ENCODE measurements at regions not wholly inside any gene's neighbourhood (a gene's known extent, or its start where the extent isn't known, plus 50 kb on each side); places are given as distances from the start of the nearest gene placed in this dataset.

DNA sequence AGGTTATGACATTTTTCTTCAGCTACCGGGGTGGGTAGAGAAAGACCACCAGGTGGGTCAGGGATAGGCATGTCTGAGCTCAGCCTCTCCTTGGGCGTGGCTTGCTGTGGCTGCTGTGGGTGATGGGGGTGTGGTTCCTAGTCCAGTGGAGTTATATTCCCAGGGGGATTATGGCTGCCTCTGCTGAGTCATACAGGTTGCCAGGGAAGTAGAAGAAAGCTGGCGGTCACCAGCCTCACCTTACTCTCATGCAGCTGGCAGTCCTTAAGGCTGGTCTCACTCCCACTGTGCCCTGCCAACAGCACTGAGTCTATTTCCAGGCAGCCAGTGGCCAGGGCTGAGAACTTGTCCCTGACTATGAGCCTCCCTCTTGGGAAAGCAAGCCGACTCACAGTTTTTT lies 130.0 kb downstream of the SCP2D1 start:
- no peak for ATAC-seq
- Mint-ChIP-seq H3K4me3 (no peak overlapping the region), H3K4me1 (no peaks in the 10 kb centered on the region), H3K36me3 (peaks cover 3% of the 10 kb centered on the region), H3K27ac (no peak overlapping the region), H3K9me3 (peaks cover 28% of the 10 kb centered on the region), H3K27me3 (ENCODE audit: low read depth) (peaks cover 8% of the 10 kb centered on the region)
- ChIA-PET CTCF (no interaction called here), POLR2A (no interaction called here)
- TF ChIP-seq NFE2L1 (CRISPR knock-in tag; IDR thresholded peaks at IDR 0.05) (0 out of 2 replicates have a peak, but pooled peaks have one; percentile 21), FOXJ3 (CRISPR knock-in tag; IDR thresholded peaks at IDR 0.05; ENCODE audit: borderline replicate concordance) (no peak), ZNF219 (CRISPR knock-in tag; IDR thresholded peaks at IDR 0.05; ENCODE audit: borderline replicate concordance) (no peak)
- no peak for DNase-seq (ENCODE audit: low spot score)

DNA sequence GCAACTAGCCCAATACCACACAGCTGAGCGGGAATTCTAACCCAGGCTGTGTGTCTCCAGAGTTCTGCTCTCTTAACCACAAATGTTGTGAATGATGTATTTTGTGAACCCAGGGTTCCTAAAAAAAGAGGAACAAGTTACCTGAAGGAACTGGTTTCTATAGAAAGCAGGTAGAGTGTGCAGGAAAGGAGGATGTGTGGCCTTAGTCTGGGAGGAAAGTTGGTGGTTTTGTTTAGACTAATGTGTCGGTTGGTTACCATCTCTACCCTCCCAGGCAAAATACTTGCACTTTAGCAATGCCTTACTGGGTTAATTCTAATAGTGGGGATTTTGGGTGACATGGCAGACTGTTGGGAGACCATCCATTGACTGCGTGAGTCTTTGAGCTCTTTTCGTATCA lies 143.3 kb downstream of the SCP2D1 start:
- POLR2A ChIA-PET: no interaction called here
- Mint-ChIP-seq H3K4me1 (peaks cover 17% of the 10 kb centered on the region), H3K27me3 (ENCODE audit: low read depth) (no peaks in the 10 kb centered on the region), H3K27ac (no peak overlapping the region), H3K9me3 (peaks cover 5% of the 10 kb centered on the region), H3K4me3 (no peak overlapping the region), H3K36me3 (no peaks in the 10 kb centered on the region; the same call in 1 of the 2 replicates)
- DNase-seq (ENCODE audit: low spot score) (no peak), ATAC-seq (no peak; the same call in 1 of the 2 replicates)
- TF ChIP-seq, protein P1, sequence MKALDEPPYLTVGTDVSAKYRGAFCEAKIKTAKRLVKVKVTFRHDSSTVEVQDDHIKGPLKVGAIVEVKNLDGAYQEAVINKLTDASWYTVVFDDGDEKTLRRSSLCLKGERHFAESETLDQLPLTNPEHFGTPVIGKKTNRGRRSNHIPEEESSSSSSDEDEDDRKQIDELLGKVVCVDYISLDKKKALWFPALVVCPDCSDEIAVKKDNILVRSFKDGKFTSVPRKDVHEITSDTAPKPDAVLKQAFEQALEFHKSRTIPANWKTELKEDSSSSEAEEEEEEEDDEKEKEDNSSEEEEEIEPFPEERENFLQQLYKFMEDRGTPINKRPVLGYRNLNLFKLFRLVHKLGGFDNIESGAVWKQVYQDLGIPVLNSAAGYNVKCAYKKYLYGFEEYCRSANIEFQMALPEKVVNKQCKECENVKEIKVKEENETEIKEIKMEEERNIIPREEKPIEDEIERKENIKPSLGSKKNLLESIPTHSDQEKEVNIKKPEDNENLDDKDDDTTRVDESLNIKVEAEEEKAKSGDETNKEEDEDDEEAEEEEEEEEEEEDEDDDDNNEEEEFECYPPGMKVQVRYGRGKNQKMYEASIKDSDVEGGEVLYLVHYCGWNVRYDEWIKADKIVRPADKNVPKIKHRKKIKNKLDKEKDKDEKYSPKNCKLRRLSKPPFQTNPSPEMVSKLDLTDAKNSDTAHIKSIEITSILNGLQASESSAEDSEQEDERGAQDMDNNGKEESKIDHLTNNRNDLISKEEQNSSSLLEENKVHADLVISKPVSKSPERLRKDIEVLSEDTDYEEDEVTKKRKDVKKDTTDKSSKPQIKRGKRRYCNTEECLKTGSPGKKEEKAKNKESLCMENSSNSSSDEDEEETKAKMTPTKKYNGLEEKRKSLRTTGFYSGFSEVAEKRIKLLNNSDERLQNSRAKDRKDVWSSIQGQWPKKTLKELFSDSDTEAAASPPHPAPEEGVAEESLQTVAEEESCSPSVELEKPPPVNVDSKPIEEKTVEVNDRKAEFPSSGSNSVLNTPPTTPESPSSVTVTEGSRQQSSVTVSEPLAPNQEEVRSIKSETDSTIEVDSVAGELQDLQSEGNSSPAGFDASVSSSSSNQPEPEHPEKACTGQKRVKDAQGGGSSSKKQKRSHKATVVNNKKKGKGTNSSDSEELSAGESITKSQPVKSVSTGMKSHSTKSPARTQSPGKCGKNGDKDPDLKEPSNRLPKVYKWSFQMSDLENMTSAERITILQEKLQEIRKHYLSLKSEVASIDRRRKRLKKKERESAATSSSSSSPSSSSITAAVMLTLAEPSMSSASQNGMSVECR (CRISPR knock-in tag; IDR thresholded peaks at IDR 0.05; ENCODE audit: borderline replicate concordance): no peak
- TF ChIP-seq, protein P2, sequence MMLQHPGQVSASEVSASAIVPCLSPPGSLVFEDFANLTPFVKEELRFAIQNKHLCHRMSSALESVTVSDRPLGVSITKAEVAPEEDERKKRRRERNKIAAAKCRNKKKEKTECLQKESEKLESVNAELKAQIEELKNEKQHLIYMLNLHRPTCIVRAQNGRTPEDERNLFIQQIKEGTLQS (CRISPR knock-in tag; conservative IDR thresholded peaks at IDR 0.05): no peak
- no peak for TF ChIP-seq ZNF263 (CRISPR knock-in tag; IDR thresholded peaks at IDR 0.05; ENCODE audit: low read depth)
- TF ChIP-seq NR3C1 (CRISPR knock-in tag; conservative IDR thresholded peaks at IDR 0.05; ENCODE audit: low read depth): no peak
- TF ChIP-seq NR1H2 (CRISPR knock-in tag; IDR thresholded peaks at IDR 0.05): no peak
- TF ChIP-seq RELA (CRISPR knock-in tag; IDR thresholded peaks at IDR 0.05; ENCODE audit: borderline replicate concordance): no peak
- TF ChIP-seq, protein P3, sequence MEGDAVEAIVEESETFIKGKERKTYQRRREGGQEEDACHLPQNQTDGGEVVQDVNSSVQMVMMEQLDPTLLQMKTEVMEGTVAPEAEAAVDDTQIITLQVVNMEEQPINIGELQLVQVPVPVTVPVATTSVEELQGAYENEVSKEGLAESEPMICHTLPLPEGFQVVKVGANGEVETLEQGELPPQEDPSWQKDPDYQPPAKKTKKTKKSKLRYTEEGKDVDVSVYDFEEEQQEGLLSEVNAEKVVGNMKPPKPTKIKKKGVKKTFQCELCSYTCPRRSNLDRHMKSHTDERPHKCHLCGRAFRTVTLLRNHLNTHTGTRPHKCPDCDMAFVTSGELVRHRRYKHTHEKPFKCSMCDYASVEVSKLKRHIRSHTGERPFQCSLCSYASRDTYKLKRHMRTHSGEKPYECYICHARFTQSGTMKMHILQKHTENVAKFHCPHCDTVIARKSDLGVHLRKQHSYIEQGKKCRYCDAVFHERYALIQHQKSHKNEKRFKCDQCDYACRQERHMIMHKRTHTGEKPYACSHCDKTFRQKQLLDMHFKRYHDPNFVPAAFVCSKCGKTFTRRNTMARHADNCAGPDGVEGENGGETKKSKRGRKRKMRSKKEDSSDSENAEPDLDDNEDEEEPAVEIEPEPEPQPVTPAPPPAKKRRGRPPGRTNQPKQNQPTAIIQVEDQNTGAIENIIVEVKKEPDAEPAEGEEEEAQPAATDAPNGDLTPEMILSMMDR (IDR thresholded peaks at IDR 0.05): no peak
- TF ChIP-seq HMGA2 (CRISPR knock-in tag; IDR thresholded peaks at IDR 0.05): no peak
- CTCF ChIA-PET: no interaction called here

DNA sequence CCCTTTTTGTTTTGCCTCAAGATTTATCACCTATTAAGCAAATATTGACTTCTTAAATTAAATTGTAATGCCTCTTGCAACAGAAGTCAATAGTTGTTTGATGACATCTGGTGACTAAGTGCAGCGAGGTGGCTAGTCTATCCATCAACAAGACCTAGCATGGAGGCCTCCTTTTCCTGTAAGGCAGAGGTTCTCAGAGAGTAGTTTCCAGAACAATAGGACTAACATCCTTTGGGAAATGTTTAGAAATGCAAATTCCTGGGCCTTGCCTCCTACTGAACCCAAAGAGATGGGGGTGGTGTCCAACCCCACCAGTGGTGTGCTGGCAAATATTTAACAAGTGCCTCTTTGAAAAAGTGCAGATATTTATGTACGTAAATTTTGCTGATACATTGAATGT lies 143.7 kb downstream of the SCP2D1 start:
- peaks cover 21% of the 10 kb centered on the region for H3K4me1 Mint-ChIP-seq
- no peaks in the 10 kb centered on the region; the same call in 1 of the 2 replicates for H3K36me3 Mint-ChIP-seq
- peaks cover 5% of the 10 kb centered on the region for H3K9me3 Mint-ChIP-seq
- no peaks in the 10 kb centered on the region for H3K27me3 Mint-ChIP-seq (ENCODE audit: low read depth)
- DNase-seq (ENCODE audit: low spot score) (no peak), ATAC-seq (peak; percentile 72)
- CTCF ChIA-PET: no interaction called here
- POLR2A ChIA-PET: no interaction called here
- no peak overlapping the region; the same call in 1 of the 2 replicates for H3K27ac Mint-ChIP-seq
- TF ChIP-seq CREM (CRISPR knock-in tag; IDR thresholded peaks at IDR 0.05) (no peak), OVOL2 (CRISPR knock-in tag; IDR thresholded peaks at IDR 0.05; ENCODE audit: borderline replicate concordance) (no peak), ZNF416 (CRISPR knock-in tag; IDR thresholded peaks at IDR 0.05) (no peak), ESRRA (CRISPR knock-in tag; IDR thresholded peaks at IDR 0.05; ENCODE audit: borderline replicate concordance) (no peak), ZNF423 (CRISPR knock-in tag; IDR thresholded peaks at IDR 0.05) (no peak)
- TF ChIP-seq, protein P4, sequence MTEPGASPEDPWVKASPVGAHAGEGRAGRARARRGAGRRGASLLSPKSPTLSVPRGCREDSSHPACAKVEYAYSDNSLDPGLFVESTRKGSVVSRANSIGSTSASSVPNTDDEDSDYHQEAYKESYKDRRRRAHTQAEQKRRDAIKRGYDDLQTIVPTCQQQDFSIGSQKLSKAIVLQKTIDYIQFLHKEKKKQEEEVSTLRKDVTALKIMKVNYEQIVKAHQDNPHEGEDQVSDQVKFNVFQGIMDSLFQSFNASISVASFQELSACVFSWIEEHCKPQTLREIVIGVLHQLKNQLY (CRISPR knock-in tag; IDR thresholded peaks at IDR 0.05): no peak
- TF ChIP-seq, protein P5, sequence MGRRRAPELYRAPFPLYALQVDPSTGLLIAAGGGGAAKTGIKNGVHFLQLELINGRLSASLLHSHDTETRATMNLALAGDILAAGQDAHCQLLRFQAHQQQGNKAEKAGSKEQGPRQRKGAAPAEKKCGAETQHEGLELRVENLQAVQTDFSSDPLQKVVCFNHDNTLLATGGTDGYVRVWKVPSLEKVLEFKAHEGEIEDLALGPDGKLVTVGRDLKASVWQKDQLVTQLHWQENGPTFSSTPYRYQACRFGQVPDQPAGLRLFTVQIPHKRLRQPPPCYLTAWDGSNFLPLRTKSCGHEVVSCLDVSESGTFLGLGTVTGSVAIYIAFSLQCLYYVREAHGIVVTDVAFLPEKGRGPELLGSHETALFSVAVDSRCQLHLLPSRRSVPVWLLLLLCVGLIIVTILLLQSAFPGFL (CRISPR knock-in tag; IDR thresholded peaks at IDR 0.05; ENCODE audit: borderline replicate concordance): no peak
- TF ChIP-seq, protein P6, sequence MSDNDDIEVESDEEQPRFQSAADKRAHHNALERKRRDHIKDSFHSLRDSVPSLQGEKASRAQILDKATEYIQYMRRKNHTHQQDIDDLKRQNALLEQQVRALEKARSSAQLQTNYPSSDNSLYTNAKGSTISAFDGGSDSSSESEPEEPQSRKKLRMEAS (CRISPR knock-in tag; IDR thresholded peaks at IDR 0.05): no peak
- no peak overlapping the region for H3K4me3 Mint-ChIP-seq

All from WTC11 (cell line).